ENCODE measurements at regions not wholly inside any gene's neighbourhood (a gene's known extent, or its start where the extent isn't known, plus 50 kb on each side); places are given as distances from the start of the nearest gene placed in this dataset.
"Not testable (repeated sequence)": the region's sequence is repeated elsewhere in the genome, so short reads cannot be mapped to it uniquely, and the experiment has no call there.

GRCh38 chr6:140504776-140505175, 1130.3 kb upstream of the CITED2 start:
- DNase-seq = no peak
- Histone ChIP-seq H3K27me3 (ENCODE audit: control insufficient read depth, insufficient read depth, low read length) (no peaks in the 10 kb centered on the region), H3K27ac (ENCODE audit: low read length) (no peak overlapping the region), H3K4me1 (ENCODE audit: control insufficient read depth, insufficient read depth, low read length) (no peaks in the 10 kb centered on the region), H3K9me3 (ENCODE audit: control insufficient read depth, low read depth, low read length) (no peaks in the 10 kb centered on the region), H3K36me3 (ENCODE audit: control insufficient read depth, insufficient read depth, low read length) (no peaks in the 10 kb centered on the region), H3K4me3 (ENCODE audit: low read length) (no peak overlapping the region)
- WGBS (ENCODE audit: insufficient coverage, low lambda C conversion rate) = 100% methylated on average over 1 of the region's 1 CpG

- Histone ChIP-seq H3K9me3 (ENCODE audit: control insufficient read depth, low read depth, low read length) (no peaks in the 10 kb centered on the region), H3K4me3 (ENCODE audit: low read length) (no peak overlapping the region), H3K4me1 (ENCODE audit: control insufficient read depth, insufficient read depth, low read length) (no peaks in the 10 kb centered on the region), H3K27me3 (ENCODE audit: control insufficient read depth, insufficient read depth, low read length) (no peaks in the 10 kb centered on the region), H3K36me3 (ENCODE audit: control insufficient read depth, insufficient read depth, low read length) (no peaks in the 10 kb centered on the region), H3K27ac (ENCODE audit: low read length) (no peak overlapping the region)
- no peak for DNase-seq
- 93% methylated on average over 2 of the region's 3 CpGs for WGBS (ENCODE audit: insufficient coverage, low lambda C conversion rate)
Observed at GRCh38 chr6:140500849-140501248, 1126.4 kb upstream of the CITED2 start.

GRCh38 chr6:140499607-140500006, 1125.2 kb upstream of the CITED2 start:
- DNase-seq = no peak
- Histone ChIP-seq H3K27ac (ENCODE audit: low read length) (no peak overlapping the region), H3K27me3 (ENCODE audit: control insufficient read depth, insufficient read depth, low read length) (no peaks in the 10 kb centered on the region), H3K4me1 (ENCODE audit: control insufficient read depth, insufficient read depth, low read length) (no peaks in the 10 kb centered on the region), H3K36me3 (ENCODE audit: control insufficient read depth, insufficient read depth, low read length) (no peaks in the 10 kb centered on the region), H3K4me3 (ENCODE audit: low read length) (no peak overlapping the region), H3K9me3 (ENCODE audit: control insufficient read depth, low read depth, low read length) (no peaks in the 10 kb centered on the region)
- 78% methylated on average over 1 of the region's 1 CpG for WGBS (ENCODE audit: insufficient coverage, low lambda C conversion rate)

- Histone ChIP-seq H3K4me1 (ENCODE audit: control insufficient read depth, insufficient read depth, low read length) (no peaks in the 10 kb centered on the region), H3K27ac (ENCODE audit: low read length) (no peak overlapping the region), H3K27me3 (ENCODE audit: control insufficient read depth, insufficient read depth, low read length) (no peaks in the 10 kb centered on the region), H3K36me3 (ENCODE audit: control insufficient read depth, insufficient read depth, low read length) (no peaks in the 10 kb centered on the region), H3K9me3 (ENCODE audit: control insufficient read depth, low read depth, low read length) (no peaks in the 10 kb centered on the region), H3K4me3 (ENCODE audit: low read length) (no peak overlapping the region)
- WGBS (ENCODE audit: insufficient coverage, low lambda C conversion rate) = 95% methylated on average over 4 of the region's 8 CpGs
- no peak for DNase-seq
Observed at GRCh38 chr6:140494321-140495108, 1120.1 kb upstream of the CITED2 start.

- 100% methylated on average over 1 of the region's 4 CpGs for WGBS (ENCODE audit: insufficient coverage, low lambda C conversion rate)
- H3K27me3 ChIP-seq (ENCODE audit: control insufficient read depth, insufficient read depth, low read length); DNase-seq; H3K9me3 ChIP-seq (ENCODE audit: control insufficient read depth, low read depth, low read length); H3K27ac ChIP-seq (ENCODE audit: low read length); H3K4me1 ChIP-seq (ENCODE audit: control insufficient read depth, insufficient read depth, low read length); H3K36me3 ChIP-seq (ENCODE audit: control insufficient read depth, insufficient read depth, low read length); H3K4me3 ChIP-seq (ENCODE audit: low read length): not testable (repeated sequence)
Observed at GRCh38 chr6:140493470-140493869, 1119.0 kb upstream of the CITED2 start.

GRCh38 chr6:140490081-140490480, 1115.6 kb upstream of the CITED2 start:
- Histone ChIP-seq H3K27me3 (ENCODE audit: control insufficient read depth, insufficient read depth, low read length) (no peaks in the 10 kb centered on the region), H3K27ac (ENCODE audit: low read length) (no peak overlapping the region), H3K36me3 (ENCODE audit: control insufficient read depth, insufficient read depth, low read length) (no peaks in the 10 kb centered on the region), H3K4me1 (ENCODE audit: control insufficient read depth, insufficient read depth, low read length) (no peaks in the 10 kb centered on the region), H3K4me3 (ENCODE audit: low read length) (no peak overlapping the region), H3K9me3 (ENCODE audit: control insufficient read depth, low read depth, low read length) (peaks cover 5% of the 10 kb centered on the region)
- 100% methylated on average over 2 of the region's 2 CpGs for WGBS (ENCODE audit: insufficient coverage, low lambda C conversion rate)
- no peak for DNase-seq

- Histone ChIP-seq H3K36me3 (ENCODE audit: control insufficient read depth, insufficient read depth, low read length) (no peaks in the 10 kb centered on the region), H3K27me3 (ENCODE audit: control insufficient read depth, insufficient read depth, low read length) (no peaks in the 10 kb centered on the region), H3K9me3 (ENCODE audit: control insufficient read depth, low read depth, low read length) (peaks cover 5% of the 10 kb centered on the region), H3K27ac (ENCODE audit: low read length) (no peak overlapping the region), H3K4me1 (ENCODE audit: control insufficient read depth, insufficient read depth, low read length) (no peaks in the 10 kb centered on the region), H3K4me3 (ENCODE audit: low read length) (no peak overlapping the region)
- no peak for DNase-seq
- 69% methylated on average over 2 of the region's 2 CpGs for WGBS (ENCODE audit: insufficient coverage, low lambda C conversion rate)
Observed at GRCh38 chr6:140487586-140487985, 1113.1 kb upstream of the CITED2 start.

- H3K27me3 ChIP-seq (ENCODE audit: control insufficient read depth, insufficient read depth, low read length) = no peaks in the 10 kb centered on the region
- no peak for DNase-seq
- peaks cover 5% of the 10 kb centered on the region for H3K9me3 ChIP-seq (ENCODE audit: control insufficient read depth, low read depth, low read length)
- H3K4me3 ChIP-seq (ENCODE audit: low read length) = no peak overlapping the region
- H3K27ac ChIP-seq (ENCODE audit: low read length) = no peak overlapping the region
- H3K36me3 ChIP-seq (ENCODE audit: control insufficient read depth, insufficient read depth, low read length) = no peaks in the 10 kb centered on the region
- WGBS (ENCODE audit: insufficient coverage, low lambda C conversion rate) = 100% methylated on average over 2 of the region's 3 CpGs
- no peaks in the 10 kb centered on the region for H3K4me1 ChIP-seq (ENCODE audit: control insufficient read depth, insufficient read depth, low read length)
Observed at GRCh38 chr6:140486450-140487361, 1112.3 kb upstream of the CITED2 start.

- no peaks in the 10 kb centered on the region for H3K27me3 ChIP-seq (ENCODE audit: control insufficient read depth, insufficient read depth, low read length)
- peaks cover 5% of the 10 kb centered on the region for H3K9me3 ChIP-seq (ENCODE audit: control insufficient read depth, low read depth, low read length)
- DNase-seq = no peak
- H3K4me3 ChIP-seq (ENCODE audit: low read length) = no peak overlapping the region
- WGBS (ENCODE audit: insufficient coverage, low lambda C conversion rate) = 90% methylated on average over 6 of the region's 6 CpGs
- H3K36me3 ChIP-seq (ENCODE audit: control insufficient read depth, insufficient read depth, low read length) = no peaks in the 10 kb centered on the region
- no peak overlapping the region for H3K27ac ChIP-seq (ENCODE audit: low read length)
- no peaks in the 10 kb centered on the region for H3K4me1 ChIP-seq (ENCODE audit: control insufficient read depth, insufficient read depth, low read length)
Observed at GRCh38 chr6:140485740-140486449, 1111.4 kb upstream of the CITED2 start.

GRCh38 chr6:140480852-140481251, 1106.4 kb upstream of the CITED2 start:
- WGBS (ENCODE audit: insufficient coverage, low lambda C conversion rate) = no CpG with 5 or more reads among the region's 2 CpGs
- Histone ChIP-seq H3K4me3 (ENCODE audit: low read length) (no peak overlapping the region), H3K27me3 (ENCODE audit: control insufficient read depth, insufficient read depth, low read length) (no peaks in the 10 kb centered on the region), H3K36me3 (ENCODE audit: control insufficient read depth, insufficient read depth, low read length) (no peaks in the 10 kb centered on the region), H3K4me1 (ENCODE audit: control insufficient read depth, insufficient read depth, low read length) (no peaks in the 10 kb centered on the region), H3K27ac (ENCODE audit: low read length) (no peak overlapping the region), H3K9me3 (ENCODE audit: control insufficient read depth, low read depth, low read length) (no peaks in the 10 kb centered on the region)
- DNase-seq = peak; percentile 2 to 3

Measured in large intestine (tissue), 3 donors.